Cerebellar cortex (tissue), 1 donor: ENCODE measurements at regions not wholly inside any gene's neighbourhood (a gene's known extent, or its start where the extent isn't known, plus 50 kb on each side); places are given as distances from the start of the nearest gene placed in this dataset.

Experiments
- DNase-seq: peaks from one replicate; pipeline ENCODE4 v3.0.0-alpha.2; 2015; ENCODE audit warnings: low spot score

DNA sequence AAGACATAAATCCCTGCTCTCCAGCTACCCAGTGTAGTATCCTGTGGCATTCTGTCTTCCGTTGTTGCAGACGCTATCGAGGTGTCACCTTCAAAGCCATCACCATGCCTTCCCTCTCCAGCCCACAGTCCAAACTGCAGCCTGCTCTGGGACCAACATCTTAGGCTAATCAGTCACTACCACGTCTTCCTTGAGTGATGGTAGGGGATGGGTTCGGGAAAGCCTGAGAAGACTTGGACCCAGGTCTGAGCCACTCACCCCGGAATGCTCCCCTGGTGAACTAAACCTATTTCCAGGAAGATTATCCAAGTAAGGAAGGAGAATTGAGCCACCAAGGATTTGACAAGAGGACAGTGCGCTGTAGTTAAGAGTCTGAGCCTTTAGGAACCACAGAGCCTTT, 52.9 kb upstream of the IRX1 start:
- no peak for DNase-seq

DNA sequence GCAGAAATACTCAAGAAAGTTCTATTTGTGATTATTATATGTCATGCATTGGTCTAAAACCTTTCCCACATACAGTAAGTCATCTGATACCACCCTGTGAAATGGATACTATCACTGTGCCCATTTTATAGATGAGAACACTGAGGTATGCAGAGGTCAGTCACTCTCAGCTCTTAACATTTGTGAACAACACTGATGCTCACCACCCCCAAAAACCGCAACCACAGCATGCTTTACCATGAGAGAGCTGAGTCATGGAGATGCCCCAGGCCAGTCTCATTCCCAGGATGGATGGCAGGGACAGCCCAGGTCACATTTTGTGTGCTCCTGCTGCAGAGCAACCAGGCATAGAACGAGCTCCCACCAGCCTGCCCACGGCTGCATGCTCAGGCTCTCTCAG, 53.5 kb upstream of the IRX1 start:
- no peak for DNase-seq

DNA sequence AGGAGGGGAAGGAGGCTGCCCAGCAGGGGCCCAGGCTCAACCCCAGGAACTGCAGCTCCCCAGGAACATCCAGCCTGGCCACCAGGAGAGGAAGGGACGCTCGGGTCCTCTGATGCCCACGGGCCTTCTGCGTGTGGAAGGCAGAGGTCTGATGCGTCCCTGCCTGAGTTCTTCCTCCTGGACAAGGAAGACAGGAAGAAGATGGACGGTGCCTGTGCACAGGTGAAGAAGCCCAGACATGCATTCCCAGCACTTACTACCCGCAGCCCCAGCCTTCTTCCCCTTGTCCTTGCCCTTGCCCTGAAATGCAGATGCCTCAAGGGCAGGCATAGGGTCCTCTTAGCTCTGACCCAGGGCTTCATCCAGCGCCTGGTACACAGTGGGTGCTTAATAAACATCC, 56.7 kb upstream of the IRX1 start:
- DNase-seq: no peak

DNA sequence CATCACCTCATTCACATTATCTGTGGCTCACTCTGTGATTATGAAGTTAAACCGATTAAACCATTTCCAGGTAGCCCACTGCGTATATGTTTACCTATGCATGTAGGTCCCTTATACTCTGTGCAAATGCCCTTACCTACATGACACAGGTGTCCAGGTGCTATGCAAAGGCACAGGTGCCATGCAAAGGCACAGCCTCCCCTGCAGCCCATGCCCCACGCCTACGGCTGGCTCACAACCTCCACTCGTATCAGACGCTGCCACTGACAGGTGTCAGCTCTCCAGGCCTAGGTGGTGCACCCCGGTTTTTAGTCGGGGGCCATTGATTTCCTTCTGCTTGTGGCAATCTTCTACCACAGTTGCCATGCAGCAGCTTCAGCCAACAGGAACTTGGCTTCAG, 57.7 kb upstream of the IRX1 start:
- no peak for DNase-seq

DNA sequence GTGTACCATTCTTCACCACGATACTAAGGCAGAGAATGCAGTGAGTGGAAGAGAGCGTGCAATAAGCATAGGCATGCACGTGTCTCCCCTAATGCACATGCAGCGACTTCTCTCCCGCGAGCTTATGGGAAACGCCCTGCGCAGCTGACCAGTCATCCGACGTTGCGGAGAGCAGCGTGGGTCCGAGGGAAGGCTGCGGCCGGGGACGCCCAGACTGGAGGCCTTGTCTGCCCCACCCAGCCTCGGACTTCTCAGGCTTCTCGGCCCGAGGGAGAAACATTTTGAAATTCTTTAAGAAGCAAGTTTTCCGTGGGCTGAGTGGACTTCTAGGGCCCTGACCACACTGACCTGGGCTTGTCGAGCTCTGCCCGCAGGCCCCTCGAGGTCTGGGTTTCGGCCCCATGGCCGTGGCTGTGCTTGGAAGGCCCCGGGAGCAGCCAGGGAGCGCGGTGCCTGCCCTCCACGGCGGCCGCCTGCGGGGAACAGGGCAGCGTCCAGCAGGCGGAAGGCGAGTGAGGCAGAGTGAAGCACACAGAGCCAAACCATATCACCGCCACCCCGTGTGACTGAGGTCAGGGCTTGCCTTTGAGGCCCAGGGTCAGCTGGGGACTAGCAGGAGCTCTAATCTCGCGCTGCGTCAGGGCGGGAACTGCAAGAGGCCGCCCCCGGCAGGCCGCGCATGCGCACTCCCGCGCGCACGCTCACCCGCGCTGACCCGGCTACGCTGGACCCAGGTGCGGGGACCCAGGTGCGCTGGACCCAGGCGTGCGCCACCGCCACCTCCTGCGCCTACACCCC, 60.0 kb upstream of the IRX1 start:
- no peak for DNase-seq

DNA sequence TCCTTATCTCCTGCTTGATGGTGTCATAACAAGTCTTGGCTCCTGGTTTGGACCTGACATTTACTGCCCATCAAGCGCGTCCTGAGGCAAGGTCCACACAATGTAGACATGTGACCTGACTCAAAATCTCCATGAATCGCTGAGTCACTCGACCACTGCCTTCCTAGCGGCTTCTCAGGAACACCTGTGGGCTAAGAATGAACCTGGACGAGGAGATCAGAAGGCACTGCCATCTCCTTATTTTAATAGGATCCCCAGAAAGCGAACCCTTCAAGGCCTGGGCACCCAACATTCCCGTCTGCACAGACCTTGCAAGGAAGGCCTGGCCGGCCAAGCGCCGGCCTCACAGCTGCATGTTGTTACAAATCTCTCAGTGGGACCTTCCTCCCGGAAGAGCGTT, 60.6 kb upstream of the IRX1 start:
- no peak for DNase-seq

DNA sequence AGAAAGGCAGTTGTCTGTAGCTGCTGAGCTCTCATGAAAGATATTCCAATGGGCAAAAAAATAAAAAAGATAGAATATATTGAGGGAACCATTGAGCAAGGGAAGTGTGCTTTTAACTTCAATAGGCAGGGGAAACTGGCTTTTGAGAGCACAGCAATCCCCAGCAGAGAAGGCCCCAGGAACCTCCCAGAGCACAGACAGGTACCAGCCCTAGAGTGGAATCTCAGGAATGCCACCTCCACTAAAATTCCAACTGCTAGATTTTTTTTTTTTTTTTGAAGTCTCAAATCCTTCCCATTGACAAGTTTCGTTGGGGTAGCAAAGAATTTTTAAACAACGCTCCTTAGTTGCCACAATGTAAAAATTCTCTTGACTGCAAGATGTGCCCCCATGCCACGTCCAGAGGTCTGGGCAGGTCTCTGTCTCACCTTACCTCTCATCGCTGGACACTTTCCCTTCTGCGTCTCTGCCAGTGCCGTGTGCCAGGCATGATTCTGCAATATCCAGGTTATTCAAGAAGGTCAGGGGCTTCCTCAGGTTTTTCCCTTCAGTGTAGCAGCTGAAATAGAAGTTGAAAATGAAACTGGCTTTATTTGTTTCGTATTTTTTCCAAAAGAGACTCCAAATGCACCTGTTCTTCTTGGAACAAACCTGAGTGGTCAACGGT, 64.2 kb upstream of the IRX1 start:
- DNase-seq: no peak

DNA sequence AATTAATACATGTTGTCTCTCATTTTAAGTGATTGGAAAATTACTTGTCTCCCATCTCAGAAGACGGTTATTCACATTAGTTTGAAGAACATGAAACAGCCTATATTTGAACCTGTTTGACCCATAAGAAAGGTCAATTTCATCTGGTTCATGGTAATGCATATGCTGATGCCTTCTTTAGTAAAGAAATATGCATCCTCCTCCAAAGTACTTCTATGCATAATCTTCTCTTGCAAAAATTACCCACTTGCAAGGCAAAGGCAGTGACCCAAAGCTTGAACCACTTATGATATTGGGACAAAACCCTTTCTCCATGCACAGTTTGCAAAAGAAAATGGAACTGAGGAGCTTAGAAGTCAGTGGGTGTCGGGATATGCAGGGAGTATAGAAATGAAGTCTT, 65.4 kb upstream of the IRX1 start:
- no peak for DNase-seq

DNA sequence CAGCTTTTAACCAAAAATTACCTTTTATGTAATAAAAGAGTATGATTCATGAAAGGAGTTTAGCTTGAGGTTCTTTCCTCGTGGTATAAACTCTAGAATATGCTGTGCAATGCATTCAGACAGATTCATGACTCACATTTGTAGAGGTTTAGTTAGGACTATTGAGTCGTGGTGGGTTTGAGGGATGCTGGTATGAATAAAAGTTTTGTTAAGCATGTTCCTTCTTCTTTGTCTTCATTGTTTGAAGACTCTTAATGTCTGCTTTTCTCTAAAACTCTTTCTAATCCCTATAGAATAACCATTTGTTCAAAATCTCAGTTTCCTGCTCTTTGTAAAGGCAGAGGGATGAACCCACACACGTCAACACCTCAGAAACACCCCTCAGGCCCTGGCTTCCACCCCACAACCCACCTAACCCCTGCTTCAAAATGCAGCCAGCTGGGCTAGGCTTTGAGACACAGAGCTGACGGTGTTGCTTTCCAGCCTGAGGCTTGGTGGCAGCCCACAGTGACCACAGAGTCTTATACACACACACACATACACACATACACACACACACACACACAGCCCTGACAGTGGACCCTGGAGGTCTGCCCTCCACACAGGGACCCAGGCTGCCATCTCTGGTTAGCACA, 69.0 kb upstream of the IRX1 start:
- DNase-seq: no peak

DNA sequence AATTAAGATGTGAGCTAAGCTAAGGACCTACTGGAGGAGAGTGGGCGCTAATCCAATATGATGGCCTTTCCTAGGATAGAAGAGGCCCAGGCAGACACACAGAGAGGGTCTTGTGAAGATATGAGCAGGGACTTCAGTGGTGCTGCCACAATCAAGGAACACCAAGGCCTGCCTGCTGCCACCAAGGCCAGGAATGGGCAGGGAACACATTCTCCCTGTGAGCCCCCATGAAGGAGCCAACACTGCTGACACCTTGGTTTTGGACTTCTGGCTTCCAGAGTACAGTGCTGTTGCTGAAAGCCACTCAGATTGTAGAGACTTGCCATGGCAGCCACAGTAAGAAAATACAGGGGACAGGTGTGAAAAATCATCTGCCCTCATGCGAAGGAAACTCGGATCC, 73.1 kb upstream of the IRX1 start:
- DNase-seq: no peak

DNA sequence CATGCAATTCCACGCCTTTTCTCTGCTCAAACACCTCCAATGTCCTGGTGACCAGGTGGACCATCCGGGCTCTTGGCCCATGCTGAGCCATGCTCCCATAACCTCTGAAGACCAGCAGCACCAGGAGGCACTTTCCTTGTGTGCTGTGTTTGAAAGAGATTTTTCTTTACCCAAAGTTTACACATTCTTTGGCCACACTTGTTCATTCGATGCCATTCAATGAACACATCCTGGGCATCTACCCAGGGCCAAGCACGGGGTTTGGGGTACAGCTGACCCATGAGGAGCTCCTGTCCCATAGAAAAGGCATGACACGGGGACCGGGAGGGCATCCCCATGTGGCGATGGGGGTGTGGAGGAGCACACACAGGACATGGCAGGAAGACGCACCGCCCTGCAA, 77.1 kb upstream of the IRX1 start:
- no peak for DNase-seq

DNA sequence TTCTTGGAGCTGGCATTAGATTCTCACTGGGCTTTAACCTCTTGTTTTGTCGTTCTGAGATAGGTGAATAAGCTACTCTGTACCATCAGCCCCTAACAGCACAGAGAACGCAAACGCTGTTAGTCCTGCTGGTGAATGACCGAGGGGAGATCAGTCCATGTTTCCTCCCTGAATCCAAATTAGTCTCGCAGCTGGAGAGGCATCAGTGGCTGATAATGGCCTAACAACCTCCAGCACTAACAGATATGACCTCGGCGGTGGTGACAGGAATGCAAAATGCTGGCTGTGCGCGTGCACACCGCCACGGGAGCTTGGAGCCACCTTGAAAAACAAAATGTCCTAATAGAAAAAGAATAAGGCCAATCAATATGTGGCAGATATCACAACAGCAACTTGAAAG, 77.6 kb upstream of the IRX1 start:
- DNase-seq: no peak

DNA sequence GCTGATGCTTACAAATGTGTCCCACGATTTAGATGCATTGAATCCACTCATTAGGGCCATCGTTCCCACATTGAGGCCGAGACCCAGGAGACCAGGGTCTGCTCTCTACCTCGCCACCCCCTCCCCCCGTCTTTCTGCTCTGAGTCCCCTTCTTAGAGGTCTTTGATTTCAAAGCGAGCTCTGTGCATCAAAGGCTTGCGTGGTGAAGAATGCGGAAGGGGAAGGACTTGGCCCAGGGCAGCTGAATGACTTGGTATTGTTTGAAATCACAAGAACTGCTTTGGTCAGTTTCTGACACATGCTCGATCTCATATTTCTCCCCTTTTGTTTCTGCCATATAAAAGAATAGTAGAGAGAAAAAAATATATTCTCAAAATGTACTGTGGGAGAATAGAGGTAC, 78.3 kb upstream of the IRX1 start:
- DNase-seq: no peak

DNA sequence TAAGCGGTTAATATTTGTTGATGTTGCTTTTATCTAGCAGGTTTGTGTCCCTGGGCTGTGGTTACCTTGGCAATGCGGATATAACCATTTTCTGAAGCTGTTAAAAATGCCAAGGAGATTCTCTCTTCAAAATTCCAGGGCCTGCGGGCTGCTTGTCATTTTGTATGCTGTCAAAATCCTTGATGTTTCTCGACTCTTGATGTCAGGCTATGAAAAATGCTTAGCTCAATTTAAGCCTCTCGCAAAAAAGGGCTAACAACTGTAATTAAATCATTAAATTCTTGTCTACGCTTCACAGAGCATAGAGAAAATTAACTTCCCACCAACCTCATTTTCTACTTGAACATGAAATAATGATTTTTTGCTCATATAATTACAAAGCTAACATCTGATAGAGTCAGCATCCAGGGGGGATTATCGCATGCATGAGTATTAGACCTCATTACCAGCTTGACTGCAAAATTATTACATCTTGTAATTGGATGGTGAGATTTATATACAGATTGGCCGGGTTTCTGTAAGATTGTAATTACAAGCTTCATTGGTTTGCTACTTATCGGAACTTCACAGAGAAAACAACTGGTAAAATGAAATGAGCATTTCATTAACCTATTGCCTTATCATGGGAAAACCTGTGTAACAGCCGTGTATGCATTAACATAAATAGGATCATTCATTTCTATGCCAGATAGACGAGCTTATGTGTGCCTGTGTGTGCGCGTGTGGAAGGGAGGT, 83.1 kb upstream of the IRX1 start:
- DNase-seq: no peak

DNA sequence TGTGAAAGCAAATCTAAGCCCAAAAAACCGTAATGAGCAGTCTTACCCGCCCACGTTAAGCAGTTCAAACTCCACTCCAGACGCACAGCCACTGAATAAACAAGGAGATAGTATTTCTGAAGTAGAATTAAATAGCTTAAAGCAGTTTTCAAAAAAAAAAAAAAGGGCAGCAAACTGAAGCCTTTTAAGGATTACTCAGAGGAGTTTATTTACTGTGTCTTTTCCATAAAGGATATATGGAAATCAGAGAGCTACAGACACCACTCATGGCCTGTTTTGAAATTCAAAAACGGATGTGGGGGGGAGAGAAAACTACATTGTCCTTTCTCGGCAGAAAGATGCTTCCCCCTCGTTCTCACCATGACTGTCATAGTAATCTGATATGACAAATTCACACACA, 83.7 kb upstream of the IRX1 start:
- DNase-seq: no peak

DNA sequence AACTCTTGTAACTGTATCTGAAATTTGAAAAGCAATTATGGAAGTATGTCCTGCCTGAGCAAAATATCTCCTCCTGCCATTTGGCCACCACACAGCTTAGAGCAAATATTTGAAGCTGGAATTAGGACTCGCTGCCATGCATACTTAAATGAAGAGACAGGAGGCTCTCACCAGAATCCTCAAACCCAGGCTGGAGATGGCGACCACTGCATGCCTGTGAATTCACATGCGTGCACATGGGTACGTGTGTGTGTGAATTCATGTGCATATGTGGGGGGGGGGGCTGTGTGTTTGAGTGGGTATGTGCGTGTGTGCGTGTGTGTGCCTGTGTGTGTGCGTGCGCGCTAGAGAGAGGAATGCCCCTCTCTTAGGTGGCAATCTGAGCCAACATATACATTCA, 84.1 kb upstream of the IRX1 start:
- DNase-seq: no peak

DNA sequence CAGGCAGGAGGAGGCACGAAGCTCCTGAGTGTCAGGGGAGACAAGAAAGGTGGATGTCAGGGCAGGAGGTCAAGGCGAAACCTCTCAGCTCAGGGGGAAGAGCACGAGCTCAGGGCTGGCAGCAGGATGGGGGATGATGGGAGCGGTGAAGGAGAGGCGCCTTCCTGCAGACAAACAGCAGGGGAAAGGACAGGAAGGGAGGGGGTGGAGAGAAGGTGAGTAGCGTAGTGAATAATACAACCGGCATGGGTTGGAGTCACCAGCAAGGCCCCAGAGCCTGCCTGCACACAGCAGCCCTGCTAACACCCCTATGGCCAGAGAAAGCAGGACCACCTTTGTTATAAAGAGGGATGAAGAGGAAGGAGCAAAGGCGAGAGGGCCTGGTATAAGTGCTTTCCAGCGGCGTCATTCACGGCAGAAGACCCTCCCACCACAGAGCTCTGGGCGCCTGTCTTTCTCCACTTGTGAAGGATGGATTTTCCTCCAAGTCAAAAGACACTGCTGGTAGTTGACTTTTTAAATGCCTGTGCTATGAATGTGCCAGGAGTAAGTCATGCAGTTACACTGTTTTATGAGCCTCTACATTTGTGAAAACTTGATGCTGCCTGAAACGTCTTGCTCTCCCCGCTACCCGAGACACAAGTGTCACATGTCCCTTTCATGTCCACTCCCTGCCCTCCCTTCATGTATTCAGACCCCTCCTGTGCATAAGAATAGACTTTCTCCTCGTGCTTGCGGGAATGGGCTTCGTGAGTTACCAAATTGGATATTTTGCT, 84.8 kb upstream of the IRX1 start:
- no peak for DNase-seq

DNA sequence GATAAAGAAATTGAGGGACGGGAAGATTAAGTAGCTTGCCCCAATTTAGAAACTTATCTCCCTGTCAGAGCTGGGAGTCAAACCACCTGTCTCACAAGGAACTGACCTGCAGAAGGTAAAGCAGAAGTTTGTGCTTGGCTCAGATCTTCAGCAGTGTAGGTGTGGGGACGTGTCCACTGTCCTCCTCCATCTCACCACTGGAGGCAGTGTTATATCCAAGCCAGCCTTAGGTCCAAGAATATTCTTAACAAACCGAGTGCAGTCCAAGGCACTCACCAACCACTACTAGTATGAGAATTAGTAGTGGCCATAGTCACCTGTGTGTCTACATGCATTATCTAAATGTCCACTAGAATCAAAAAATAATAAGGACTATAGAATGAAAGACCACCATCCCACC, 86.3 kb upstream of the IRX1 start:
- no peak for DNase-seq

DNA sequence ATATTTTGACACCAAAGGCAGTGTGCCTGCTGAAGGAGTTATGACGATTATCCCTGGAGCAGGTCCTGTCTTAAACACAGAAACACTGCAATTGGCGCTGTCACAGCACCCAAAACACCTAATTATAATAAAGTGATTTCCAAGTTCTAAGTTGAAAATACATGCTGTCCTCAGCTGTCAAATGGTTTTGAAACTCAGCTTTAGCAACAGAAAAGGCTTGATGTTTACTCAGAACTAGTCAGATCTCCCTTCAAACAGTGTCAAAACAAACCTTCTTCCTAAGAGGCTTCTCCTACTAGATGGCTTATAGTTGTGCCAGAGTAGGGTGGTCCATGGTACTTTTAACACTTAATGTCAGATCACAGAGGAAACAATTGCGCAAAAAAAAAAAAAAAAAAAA, 87.2 kb upstream of the IRX1 start:
- DNase-seq: no peak

DNA sequence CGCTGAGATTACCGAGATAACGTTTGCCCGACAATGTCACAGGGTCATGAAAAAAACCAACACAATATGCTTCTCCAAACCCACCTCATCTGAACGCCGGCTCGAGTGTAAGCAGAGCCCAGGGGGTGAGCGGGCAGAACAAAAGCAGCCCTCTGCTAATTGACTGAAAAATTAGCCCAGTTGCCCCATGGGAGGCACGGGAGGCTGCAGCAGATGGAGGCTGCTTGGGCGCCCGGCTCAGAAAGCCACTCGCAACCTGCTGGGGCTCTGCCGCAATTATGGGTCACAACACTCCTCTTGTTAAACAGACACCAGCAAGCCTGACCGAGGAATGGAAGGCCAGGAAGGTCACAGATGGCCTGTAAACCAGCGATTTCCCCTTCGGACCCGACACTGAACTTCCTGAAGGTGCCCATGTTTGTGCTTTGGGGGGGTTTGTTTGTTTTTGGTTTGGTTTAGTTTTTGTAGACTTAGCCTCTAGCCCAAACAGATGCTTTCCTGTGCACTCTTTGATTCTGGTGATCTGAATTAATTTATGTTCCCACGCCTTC, 104.6 kb upstream of the IRX1 start:
- no peak for DNase-seq

DNA sequence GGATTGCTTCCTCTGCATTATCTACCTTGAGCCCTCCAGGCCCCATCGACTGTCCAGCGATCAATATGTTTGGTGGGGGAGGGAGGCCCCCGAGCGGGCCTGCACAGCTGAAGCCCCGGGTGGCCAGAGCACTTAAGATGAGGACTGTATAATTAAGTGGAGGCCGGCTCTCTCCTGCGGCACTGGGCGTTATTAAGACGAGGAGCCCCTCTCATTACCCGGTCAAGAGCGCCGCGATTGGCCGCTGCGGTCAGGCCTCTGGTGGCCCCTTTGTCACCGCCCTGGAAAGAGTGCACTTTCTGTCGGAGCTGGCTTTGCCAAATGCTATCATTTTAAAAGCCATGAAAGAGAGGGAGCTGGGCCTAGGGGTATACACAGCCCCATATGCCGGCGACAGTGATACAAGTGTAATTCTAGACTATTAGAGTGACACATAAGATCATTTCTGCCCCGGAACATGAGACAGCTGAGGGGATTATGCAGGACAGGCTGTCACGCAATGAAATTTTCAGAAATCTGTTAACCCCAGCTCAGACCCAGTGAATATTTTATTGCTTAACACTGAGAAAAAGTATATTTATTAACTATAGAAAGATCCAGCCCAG, 106.3 kb upstream of the IRX1 start:
- DNase-seq: no peak
